IMR-90 (cell line): ENCODE measurements at regions not wholly inside any gene's neighbourhood (a gene's known extent, or its start where the extent isn't known, plus 50 kb on each side); places are given as distances from the start of the nearest gene placed in this dataset.

Experiments
- ATAC-seq: fragments of 200-7000 bp; cut with Tn5 transposase; 2 replicates; pipeline ENCODE4 v1.9.1; 2020; ENCODE audit warnings: low read depth, mild to moderate bottlenecking, moderate library complexity
- BruUV-seq: library from RNA; stranded (reverse); fragments of 400-500 nt; replicated peaks from 2 replicates; lab custom pipeline; 2021; lab: Mats Ljungman, UMichigan
- CTCF ChIA-PET: fragments of 300-600 bp; formaldehyde crosslinking; extraction: SDS; loops from one replicate; lab custom pipeline; 2021; ENCODE audit warnings: antibody characterized with exemption; lab: Yijun Ruan, JAX
- POLR2A ChIA-PET: fragments of 300-600 bp; sonication (Branson Sonifier 250); formaldehyde crosslinking; loops from one replicate; lab custom pipeline; 2022; ENCODE audit warnings: antibody characterized with exemption; ENCODE audit not compliant: unreplicated experiment; lab: Charles Lee
- DNase-seq: peaks from one replicate; pipeline ENCODE4 v3.0.0; 2013
- H2AFZ ChIP-seq: replicated peaks from 2 replicates; pipeline ENCODE3; 2013; ENCODE audit warnings: low read length, mild to moderate bottlenecking; ENCODE audit not compliant: poor library complexity
- H2AK5ac ChIP-seq: 2 replicates; pipeline ENCODE4 v1.6.1; 2013; ENCODE audit warnings: low read depth, low read length, inconsistent platforms
- H2AK9ac ChIP-seq: replicated peaks from 2 replicates; pipeline ENCODE3; 2013; ENCODE audit warnings: mild to moderate bottlenecking, low read depth, low read length, moderate library complexity; ENCODE audit not compliant: poor library complexity
- H2BK120ac ChIP-seq: 2 replicates; pipeline ENCODE4 v1.6.1; 2013; ENCODE audit warnings: low read depth, low read length, inconsistent platforms
- H2BK15ac ChIP-seq: 3 replicates; pipeline ENCODE4 v1.6.1; 2013; ENCODE audit warnings: low read depth, low read length, inconsistent platforms
- H2BK20ac ChIP-seq: 2 replicates; pipeline ENCODE4 v1.6.1; 2013; ENCODE audit warnings: low read depth, mild to moderate bottlenecking, inconsistent platforms, low read length, moderate library complexity
- H2BK5ac ChIP-seq: 2 replicates; pipeline ENCODE4 v1.6.1; 2013; ENCODE audit warnings: mild to moderate bottlenecking, low read depth, low read length, inconsistent platforms; ENCODE audit not compliant: poor library complexity, severe bottlenecking
- H3K14ac ChIP-seq: replicated peaks from 2 replicates; pipeline ENCODE4 v1.6.1; 2013; ENCODE audit warnings: low read depth, low read length, inconsistent platforms
- H3K18ac ChIP-seq: 2 replicates; pipeline ENCODE4 v1.6.1; 2013; ENCODE audit warnings: low read depth, low read length, control low read depth
- H3K23ac ChIP-seq: 2 replicates; pipeline ENCODE4 v1.6.1; 2013; ENCODE audit warnings: low read depth, low read length, inconsistent platforms
- H3K27ac ChIP-seq: 2 replicates; pipeline ENCODE4 v1.5.1; 2013; ENCODE audit warnings: mild to moderate bottlenecking, control low read depth, low read length; ENCODE audit not compliant: insufficient read depth
- H3K27me3 ChIP-seq: 2 replicates; pipeline ENCODE4 v1.6.1; 2013; ENCODE audit warnings: low read length; ENCODE audit not compliant: control insufficient read depth, insufficient read depth
- H3K36me3 ChIP-seq: 2 replicates; pipeline ENCODE4 v1.6.1; 2013; ENCODE audit warnings: low read length, mixed read lengths; ENCODE audit not compliant: control insufficient read depth, insufficient read depth
- H3K4ac ChIP-seq: 2 replicates; pipeline ENCODE4 v1.6.1; 2013; ENCODE audit warnings: low read depth, low read length, inconsistent platforms
- H3K4me1 ChIP-seq: 2 replicates; pipeline ENCODE4 v1.6.1; 2013; ENCODE audit warnings: low read length, mixed read lengths; ENCODE audit not compliant: control insufficient read depth, insufficient read depth
- H3K4me2 ChIP-seq: 2 replicates; pipeline ENCODE4 v1.6.1; 2013; ENCODE audit warnings: low read depth, mild to moderate bottlenecking, control low read depth, low read length, moderate library complexity
- H3K4me3 ChIP-seq: 2 replicates; pipeline ENCODE4 v1.5.1; 2013; ENCODE audit warnings: low read depth, mild to moderate bottlenecking, control low read depth, low read length, moderate library complexity; ENCODE audit not compliant: insufficient read depth
- H3K56ac ChIP-seq: 2 replicates; pipeline ENCODE4 v1.6.1; 2013; ENCODE audit warnings: low read length, inconsistent platforms; ENCODE audit not compliant: insufficient read depth; ENCODE audit errors: extremely low read depth
- H3K79me1 ChIP-seq, 2 experiments: 2 replicates each; pipeline ENCODE4 v1.6.1; 2013; ENCODE audit warnings: low read length in 2 of 2, inconsistent platforms in 1 of 2, low read depth in 1 of 2
- H3K9ac ChIP-seq: 2 replicates; pipeline ENCODE4 v1.6.1; 2013; ENCODE audit warnings: low read depth, low read length, control low read depth
- H3K9me1 ChIP-seq: 2 replicates; pipeline ENCODE4 v1.6.1; 2013; ENCODE audit warnings: low read length, inconsistent platforms; ENCODE audit not compliant: insufficient read depth
- H3K9me3 ChIP-seq: 2 replicates; pipeline ENCODE4 v1.6.1; 2013; ENCODE audit warnings: low read length; ENCODE audit not compliant: control insufficient read depth, insufficient read depth
- H4K20me1 ChIP-seq: 2 replicates; pipeline ENCODE4 v1.6.1; 2013; ENCODE audit warnings: low read length, inconsistent platforms; ENCODE audit not compliant: insufficient read depth
- H4K5ac ChIP-seq: 2 replicates; pipeline ENCODE4 v1.6.1; 2013; ENCODE audit warnings: mild to moderate bottlenecking, low read depth, low read length, control low read depth
- H4K8ac ChIP-seq, 2 experiments: 2 replicates each; pipeline ENCODE4 v1.6.1; 2013; ENCODE audit warnings: low read depth in 2 of 2, low read length in 2 of 2, control low read depth in 1 of 2, inconsistent platforms in 1 of 2
- H4K91ac ChIP-seq: 2 replicates; pipeline ENCODE4 v1.6.1; 2013; ENCODE audit warnings: low read depth, low read length, inconsistent platforms; ENCODE audit not compliant: insufficient read depth
- CEBPB ChIP-seq: IDR thresholded peaks from 2 replicates; pipeline ENCODE4 v1.6.1; 2012; ENCODE audit warnings: low read depth, low read length, improper control_type of control experiment
- CHD1 ChIP-seq: IDR thresholded peaks from 2 replicates; pipeline ENCODE4 v1.6.1; 2012; ENCODE audit warnings: low read depth, low read length, improper control_type of control experiment
- FOS ChIP-seq: fragments of 150-350 bp; IDR thresholded peaks from 2 replicates; pipeline ENCODE4 v1.6.1; 2016; ENCODE audit warnings: low read depth, low read length
- MAZ ChIP-seq: IDR thresholded peaks from 2 replicates; pipeline ENCODE4 v1.6.1; 2012; ENCODE audit warnings: low read depth, mild to moderate bottlenecking, low read length, improper control_type of control experiment, moderate library complexity, borderline replicate concordance
- POLR2A ChIP-seq: IDR thresholded peaks from 2 replicates; pipeline ENCODE4 v1.6.1; 2012; ENCODE audit warnings: mild to moderate bottlenecking, low read depth, low read length
- WGBS, 2 experiments: methylation state at CpG; one replicate each; pipeline versions ENCODE4 v1.1.5 to v1.1.7; 2013; ENCODE audit warnings: missing lambda C conversion rate in 2 of 2; ENCODE audit not compliant: insufficient read length in 1 of 2; ENCODE audit errors: extremely low coverage in 2 of 2; 5-methylcytosine and 5-hydroxymethylcytosine counted together
- dilution Hi-C: fragments of 300-500 bp; cut with HindIII; formaldehyde crosslinking; loops from one replicate; pipeline ENCODE4 v1.14.3; 2018; ENCODE audit warnings: low sequenced_read_pairs; ENCODE audit not compliant: unreplicated experiment
- in situ Hi-C: fragments of 300-500 bp; cut with MboI; formaldehyde crosslinking; loops from 3 replicates; pipeline ENCODE4 v1.14.3; 2019; ENCODE audit warnings: low sequenced_read_pairs, inconsistent platforms, mixed read lengths
- intact Hi-C: fragments of 100-400 bp; cut with micrococcal nuclease; formaldehyde crosslinking; loops from 2 replicates; pipeline ENCODE4 v1.10.0; 2022
- TF ChIP-seq, protein P1 (sequence below): fragments of 150-350 bp; IDR thresholded peaks from 2 replicates; pipeline ENCODE4 v1.6.1; 2016; ENCODE audit warnings: low read depth, mild to moderate bottlenecking, low read length, moderate library complexity, borderline replicate concordance
- TF ChIP-seq, protein P2 (sequence below): conservative IDR thresholded peaks from 2 replicates; pipeline ENCODE4 v1.5.1; 2012; ENCODE audit warnings: mild to moderate bottlenecking, low read depth, low read length, improper control_type of control experiment

DNA sequence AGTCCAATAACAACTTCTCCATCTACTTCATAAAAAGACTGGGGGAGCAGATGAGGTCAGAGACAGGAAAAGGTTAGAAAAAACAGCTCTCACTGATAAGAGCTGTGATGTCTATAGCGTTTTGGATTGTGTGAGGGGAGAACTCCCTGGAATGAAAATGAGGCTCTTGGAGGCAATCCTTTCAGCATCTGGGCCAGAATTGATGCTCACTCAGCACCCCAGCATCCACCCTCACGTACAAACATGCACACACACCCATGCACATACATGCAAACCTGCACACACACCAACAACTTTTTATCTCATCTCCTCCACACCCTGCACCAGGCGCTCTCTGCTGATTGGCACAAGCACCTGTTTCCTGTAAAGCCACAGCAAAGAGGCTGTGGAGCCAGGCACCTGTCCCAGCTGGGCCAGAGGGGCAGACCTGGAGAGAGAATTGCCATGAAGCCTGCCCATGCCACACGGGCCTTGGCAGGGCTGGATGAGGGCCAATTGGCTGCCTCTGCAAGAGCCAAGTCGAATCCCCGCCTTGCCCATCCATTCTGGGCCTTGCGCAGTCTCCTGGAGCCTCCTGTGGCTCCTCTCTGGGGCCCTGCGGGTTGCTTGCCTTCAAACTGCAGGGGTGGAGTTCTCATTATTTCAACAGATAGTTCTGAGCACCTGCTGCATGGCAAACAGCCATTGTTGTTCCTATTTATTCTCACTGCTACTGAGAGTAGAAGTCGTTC lies 53.1 kb downstream of the SYNE3 start:
- Histone ChIP-seq H4K91ac (no peak overlapping the region), H2BK120ac (no peak overlapping the region), H2BK15ac (no peak overlapping the region), H3K9ac (no peak overlapping the region), H4K8ac (no peak overlapping the region), H3K14ac (no peak overlapping the region), H2AFZ (no peak overlapping the region), H3K4me1 (peaks cover 5% of the 10 kb centered on the region; the same call in 1 of the 2 replicates), H4K20me1 (peaks cover 17% of the 10 kb centered on the region), H3K27me3 (no peaks in the 10 kb centered on the region), H3K4ac (no peak overlapping the region), H3K9me1 (peaks cover 7% of the 10 kb centered on the region; the same call in 1 of the 2 replicates), H3K4me3 (no peak overlapping the region), H3K27ac (no peak overlapping the region), H3K18ac (no peak overlapping the region), H3K23ac (no peak overlapping the region), H2BK5ac (no peak overlapping the region), H2BK20ac (no peak overlapping the region), H3K4me2 (no peak overlapping the region), H3K79me1 (peaks cover 0 to 6% of the 10 kb centered on the region in 2 experiments; a peak in 1 of 4 replicates), H3K36me3 (peaks cover 3% of the 10 kb centered on the region; the same call in 1 of the 2 replicates), H3K9me3 (no peaks in the 10 kb centered on the region), H4K5ac (no peak overlapping the region), H2AK9ac (no peak overlapping the region), H3K56ac (no peak overlapping the region), H2AK5ac (no peak overlapping the region)
- ATAC-seq (no peak), DNase-seq (no peak)
- in situ Hi-C loops, result no loop called here
- intact Hi-C loops, result loop anchor here (5.0 kb wide), 1 partner anchor 64 kb away; no protein-coding TSS in a partner anchor
- no peak for TF ChIP-seq POLR2A
- TF ChIP-seq CHD1, result no peak
- no peak for TF ChIP-seq CEBPB
- no peak for TF ChIP-seq FOS
- TF ChIP-seq, protein P1, sequence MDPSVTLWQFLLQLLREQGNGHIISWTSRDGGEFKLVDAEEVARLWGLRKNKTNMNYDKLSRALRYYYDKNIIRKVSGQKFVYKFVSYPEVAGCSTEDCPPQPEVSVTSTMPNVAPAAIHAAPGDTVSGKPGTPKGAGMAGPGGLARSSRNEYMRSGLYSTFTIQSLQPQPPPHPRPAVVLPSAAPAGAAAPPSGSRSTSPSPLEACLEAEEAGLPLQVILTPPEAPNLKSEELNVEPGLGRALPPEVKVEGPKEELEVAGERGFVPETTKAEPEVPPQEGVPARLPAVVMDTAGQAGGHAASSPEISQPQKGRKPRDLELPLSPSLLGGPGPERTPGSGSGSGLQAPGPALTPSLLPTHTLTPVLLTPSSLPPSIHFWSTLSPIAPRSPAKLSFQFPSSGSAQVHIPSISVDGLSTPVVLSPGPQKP, result no peak
- TF ChIP-seq MAZ, result no peak
- TF ChIP-seq, protein P2, sequence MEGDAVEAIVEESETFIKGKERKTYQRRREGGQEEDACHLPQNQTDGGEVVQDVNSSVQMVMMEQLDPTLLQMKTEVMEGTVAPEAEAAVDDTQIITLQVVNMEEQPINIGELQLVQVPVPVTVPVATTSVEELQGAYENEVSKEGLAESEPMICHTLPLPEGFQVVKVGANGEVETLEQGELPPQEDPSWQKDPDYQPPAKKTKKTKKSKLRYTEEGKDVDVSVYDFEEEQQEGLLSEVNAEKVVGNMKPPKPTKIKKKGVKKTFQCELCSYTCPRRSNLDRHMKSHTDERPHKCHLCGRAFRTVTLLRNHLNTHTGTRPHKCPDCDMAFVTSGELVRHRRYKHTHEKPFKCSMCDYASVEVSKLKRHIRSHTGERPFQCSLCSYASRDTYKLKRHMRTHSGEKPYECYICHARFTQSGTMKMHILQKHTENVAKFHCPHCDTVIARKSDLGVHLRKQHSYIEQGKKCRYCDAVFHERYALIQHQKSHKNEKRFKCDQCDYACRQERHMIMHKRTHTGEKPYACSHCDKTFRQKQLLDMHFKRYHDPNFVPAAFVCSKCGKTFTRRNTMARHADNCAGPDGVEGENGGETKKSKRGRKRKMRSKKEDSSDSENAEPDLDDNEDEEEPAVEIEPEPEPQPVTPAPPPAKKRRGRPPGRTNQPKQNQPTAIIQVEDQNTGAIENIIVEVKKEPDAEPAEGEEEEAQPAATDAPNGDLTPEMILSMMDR, result no peak
- 40% methylated on average over 1 of the region's 9 CpGs; no CpG with 5 or more reads in 1 of the 2 experiments for WGBS, 2 experiments
- no TSS peak for BruUV-seq
- ChIA-PET POLR2A (no interaction called here), CTCF (interaction anchor here (1.1 kb wide), 1 partner anchor 21 kb away, joined by 3 read pairs; no protein-coding TSS in a partner anchor)
- dilution Hi-C loops, result no loop called here
